ENCODE measurements at regions not wholly inside any gene's neighbourhood (a gene's known extent, or its start where the extent isn't known, plus 50 kb on each side); places are given as distances from the start of the nearest gene placed in this dataset.

DNA sequence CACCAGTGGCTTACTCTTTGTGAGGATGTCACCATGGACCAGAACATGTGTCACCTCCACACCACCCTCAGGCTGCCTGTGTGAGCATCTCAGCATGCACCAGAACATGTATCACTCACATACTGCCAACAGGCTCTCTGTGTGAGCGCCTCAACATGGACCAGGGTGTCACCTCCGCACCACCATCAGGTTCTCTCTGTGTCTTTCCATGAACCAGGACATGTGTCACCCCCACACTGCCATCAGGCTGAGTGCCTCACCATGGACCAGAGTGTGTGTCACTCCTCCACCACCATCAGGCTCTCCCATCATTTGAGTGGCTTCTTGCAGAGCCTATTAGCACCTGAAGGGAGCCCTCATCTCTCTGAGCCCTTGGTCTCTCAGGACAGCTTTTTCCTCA, 125.2 kb downstream of the ZNF648 start:
- TF ChIP-seq, protein P1, sequence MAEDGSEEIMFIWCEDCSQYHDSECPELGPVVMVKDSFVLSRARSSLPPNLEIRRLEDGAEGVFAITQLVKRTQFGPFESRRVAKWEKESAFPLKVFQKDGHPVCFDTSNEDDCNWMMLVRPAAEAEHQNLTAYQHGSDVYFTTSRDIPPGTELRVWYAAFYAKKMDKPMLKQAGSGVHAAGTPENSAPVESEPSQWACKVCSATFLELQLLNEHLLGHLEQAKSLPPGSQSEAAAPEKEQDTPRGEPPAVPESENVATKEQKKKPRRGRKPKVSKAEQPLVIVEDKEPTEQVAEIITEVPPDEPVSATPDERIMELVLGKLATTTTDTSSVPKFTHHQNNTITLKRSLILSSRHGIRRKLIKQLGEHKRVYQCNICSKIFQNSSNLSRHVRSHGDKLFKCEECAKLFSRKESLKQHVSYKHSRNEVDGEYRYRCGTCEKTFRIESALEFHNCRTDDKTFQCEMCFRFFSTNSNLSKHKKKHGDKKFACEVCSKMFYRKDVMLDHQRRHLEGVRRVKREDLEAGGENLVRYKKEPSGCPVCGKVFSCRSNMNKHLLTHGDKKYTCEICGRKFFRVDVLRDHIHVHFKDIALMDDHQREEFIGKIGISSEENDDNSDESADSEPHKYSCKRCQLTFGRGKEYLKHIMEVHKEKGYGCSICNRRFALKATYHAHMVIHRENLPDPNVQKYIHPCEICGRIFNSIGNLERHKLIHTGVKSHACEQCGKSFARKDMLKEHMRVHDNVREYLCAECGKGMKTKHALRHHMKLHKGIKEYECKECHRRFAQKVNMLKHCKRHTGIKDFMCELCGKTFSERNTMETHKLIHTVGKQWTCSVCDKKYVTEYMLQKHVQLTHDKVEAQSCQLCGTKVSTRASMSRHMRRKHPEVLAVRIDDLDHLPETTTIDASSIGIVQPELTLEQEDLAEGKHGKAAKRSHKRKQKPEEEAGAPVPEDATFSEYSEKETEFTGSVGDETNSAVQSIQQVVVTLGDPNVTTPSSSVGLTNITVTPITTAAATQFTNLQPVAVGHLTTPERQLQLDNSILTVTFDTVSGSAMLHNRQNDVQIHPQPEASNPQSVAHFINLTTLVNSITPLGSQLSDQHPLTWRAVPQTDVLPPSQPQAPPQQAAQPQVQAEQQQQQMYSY (CRISPR knock-in tag; IDR thresholded peaks at IDR 0.05) = no peak
- TF ChIP-seq ZNF138 (CRISPR knock-in tag; conservative IDR thresholded peaks at IDR 0.05) = no peak
- no peak for TF ChIP-seq ETV6 (CRISPR knock-in tag; IDR thresholded peaks at IDR 0.05)
- TF ChIP-seq ELF4 (CRISPR knock-in tag; IDR thresholded peaks at IDR 0.05; ENCODE audit: low read depth) = no peak
- TF ChIP-seq ATF1 (CRISPR knock-in tag; IDR thresholded peaks at IDR 0.05) = no peak
- TF ChIP-seq, protein P2, sequence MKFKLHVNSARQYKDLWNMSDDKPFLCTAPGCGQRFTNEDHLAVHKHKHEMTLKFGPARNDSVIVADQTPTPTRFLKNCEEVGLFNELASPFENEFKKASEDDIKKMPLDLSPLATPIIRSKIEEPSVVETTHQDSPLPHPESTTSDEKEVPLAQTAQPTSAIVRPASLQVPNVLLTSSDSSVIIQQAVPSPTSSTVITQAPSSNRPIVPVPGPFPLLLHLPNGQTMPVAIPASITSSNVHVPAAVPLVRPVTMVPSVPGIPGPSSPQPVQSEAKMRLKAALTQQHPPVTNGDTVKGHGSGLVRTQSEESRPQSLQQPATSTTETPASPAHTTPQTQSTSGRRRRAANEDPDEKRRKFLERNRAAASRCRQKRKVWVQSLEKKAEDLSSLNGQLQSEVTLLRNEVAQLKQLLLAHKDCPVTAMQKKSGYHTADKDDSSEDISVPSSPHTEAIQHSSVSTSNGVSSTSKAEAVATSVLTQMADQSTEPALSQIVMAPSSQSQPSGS (CRISPR knock-in tag; IDR thresholded peaks at IDR 0.05; ENCODE audit: borderline replicate concordance, low read depth) = no peak
- TF ChIP-seq, protein P3, sequence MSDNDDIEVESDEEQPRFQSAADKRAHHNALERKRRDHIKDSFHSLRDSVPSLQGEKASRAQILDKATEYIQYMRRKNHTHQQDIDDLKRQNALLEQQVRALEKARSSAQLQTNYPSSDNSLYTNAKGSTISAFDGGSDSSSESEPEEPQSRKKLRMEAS (CRISPR knock-in tag; IDR thresholded peaks at IDR 0.05) = no peak
- TF ChIP-seq, protein P4, sequence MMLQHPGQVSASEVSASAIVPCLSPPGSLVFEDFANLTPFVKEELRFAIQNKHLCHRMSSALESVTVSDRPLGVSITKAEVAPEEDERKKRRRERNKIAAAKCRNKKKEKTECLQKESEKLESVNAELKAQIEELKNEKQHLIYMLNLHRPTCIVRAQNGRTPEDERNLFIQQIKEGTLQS (CRISPR knock-in tag; conservative IDR thresholded peaks at IDR 0.05) = no peak
- TF ChIP-seq, protein P5, sequence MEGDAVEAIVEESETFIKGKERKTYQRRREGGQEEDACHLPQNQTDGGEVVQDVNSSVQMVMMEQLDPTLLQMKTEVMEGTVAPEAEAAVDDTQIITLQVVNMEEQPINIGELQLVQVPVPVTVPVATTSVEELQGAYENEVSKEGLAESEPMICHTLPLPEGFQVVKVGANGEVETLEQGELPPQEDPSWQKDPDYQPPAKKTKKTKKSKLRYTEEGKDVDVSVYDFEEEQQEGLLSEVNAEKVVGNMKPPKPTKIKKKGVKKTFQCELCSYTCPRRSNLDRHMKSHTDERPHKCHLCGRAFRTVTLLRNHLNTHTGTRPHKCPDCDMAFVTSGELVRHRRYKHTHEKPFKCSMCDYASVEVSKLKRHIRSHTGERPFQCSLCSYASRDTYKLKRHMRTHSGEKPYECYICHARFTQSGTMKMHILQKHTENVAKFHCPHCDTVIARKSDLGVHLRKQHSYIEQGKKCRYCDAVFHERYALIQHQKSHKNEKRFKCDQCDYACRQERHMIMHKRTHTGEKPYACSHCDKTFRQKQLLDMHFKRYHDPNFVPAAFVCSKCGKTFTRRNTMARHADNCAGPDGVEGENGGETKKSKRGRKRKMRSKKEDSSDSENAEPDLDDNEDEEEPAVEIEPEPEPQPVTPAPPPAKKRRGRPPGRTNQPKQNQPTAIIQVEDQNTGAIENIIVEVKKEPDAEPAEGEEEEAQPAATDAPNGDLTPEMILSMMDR (IDR thresholded peaks at IDR 0.05) = no peak
- no peak for TF ChIP-seq ZNF121 (CRISPR knock-in tag; IDR thresholded peaks at IDR 0.05)
- no peak for TF ChIP-seq CREB1 (CRISPR knock-in tag; IDR thresholded peaks at IDR 0.05)
- TF ChIP-seq RELA (CRISPR knock-in tag; IDR thresholded peaks at IDR 0.05; ENCODE audit: borderline replicate concordance) = no peak

Measured in WTC11 (cell line).